ENCODE measurements at regions not wholly inside any gene's neighbourhood (a gene's known extent, or its start where the extent isn't known, plus 50 kb on each side); places are given as distances from the start of the nearest gene placed in this dataset.
"Not testable (repeated sequence)": the region's sequence is repeated elsewhere in the genome, so short reads cannot be mapped to it uniquely, and the experiment has no call there.

DNA sequence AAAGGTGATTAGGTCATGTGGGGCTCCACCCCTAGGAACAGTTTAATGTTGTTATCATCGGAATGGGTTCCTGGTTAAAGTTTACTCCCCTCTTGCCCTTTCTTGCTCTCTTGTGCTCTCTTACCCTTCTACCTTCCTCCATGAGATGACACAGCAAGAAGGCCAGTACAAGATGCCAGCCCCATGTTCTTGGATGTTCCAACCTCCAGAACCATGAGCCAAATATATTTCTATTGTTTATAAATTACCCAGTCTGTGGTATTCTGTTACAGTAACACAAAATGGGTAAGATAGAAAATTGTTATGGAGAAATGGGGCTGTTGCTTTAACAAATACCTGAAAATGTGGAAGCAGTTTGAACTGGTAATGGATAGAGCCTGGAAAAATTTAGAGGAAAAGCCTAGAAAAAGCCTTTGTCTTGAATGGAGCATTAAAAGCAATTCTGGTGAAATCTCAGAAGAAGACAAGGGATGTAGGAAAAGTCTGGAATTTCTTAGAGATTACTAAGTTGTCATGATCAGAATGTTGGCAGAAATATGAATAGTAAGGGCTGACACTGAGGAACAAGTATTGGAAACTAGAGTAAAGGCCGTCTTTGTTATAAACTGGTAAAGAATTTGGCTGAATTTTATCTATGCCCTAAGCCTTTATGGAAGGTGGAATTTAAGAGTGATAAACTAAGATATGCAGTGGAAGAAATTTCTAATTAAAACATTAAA is 53.5 kb upstream of the TSC22D1 start:
- intact Hi-C loops (cut with micrococcal nuclease; ENCODE audit: unreplicated experiment) (no loop called here), in situ Hi-C loops (cut with HindIII; ENCODE audit: extremely low pct_ligation_motif_present, low pct_unique_long_range_greater_than_20kb) (no loop called here)
- no peaks in the 10 kb centered on the region for H3K4me1 ChIP-seq (ENCODE audit: insufficient read depth, low read length)
- POLR2A ChIA-PET = no interaction called here
- no peaks in the 10 kb centered on the region for H4K20me1 ChIP-seq (ENCODE audit: insufficient read depth, low read length)
- no peaks in the 10 kb centered on the region for H3K36me3 ChIP-seq (replicated peaks in 1 of 2; ENCODE audit: control insufficient read depth in 1 of 2, insufficient read depth in 2 of 2, low read length in 2 of 2)
- H2AFZ ChIP-seq (ENCODE audit: low read length) = no peak overlapping the region
- no TSS peak for BruUV-seq (replicated peaks)
- FAIRE-seq (no peak), DNase-seq (ENCODE audit: low spot score) (no peak), ATAC-seq (no peak)
- no peak overlapping the region for H3K4me2 ChIP-seq (ENCODE audit: low read depth, low read length)
- no peak for TF ChIP-seq ZNF501 (CRISPR knock-in tag; IDR thresholded peaks at IDR 0.05)
- TF ChIP-seq, protein P1, sequence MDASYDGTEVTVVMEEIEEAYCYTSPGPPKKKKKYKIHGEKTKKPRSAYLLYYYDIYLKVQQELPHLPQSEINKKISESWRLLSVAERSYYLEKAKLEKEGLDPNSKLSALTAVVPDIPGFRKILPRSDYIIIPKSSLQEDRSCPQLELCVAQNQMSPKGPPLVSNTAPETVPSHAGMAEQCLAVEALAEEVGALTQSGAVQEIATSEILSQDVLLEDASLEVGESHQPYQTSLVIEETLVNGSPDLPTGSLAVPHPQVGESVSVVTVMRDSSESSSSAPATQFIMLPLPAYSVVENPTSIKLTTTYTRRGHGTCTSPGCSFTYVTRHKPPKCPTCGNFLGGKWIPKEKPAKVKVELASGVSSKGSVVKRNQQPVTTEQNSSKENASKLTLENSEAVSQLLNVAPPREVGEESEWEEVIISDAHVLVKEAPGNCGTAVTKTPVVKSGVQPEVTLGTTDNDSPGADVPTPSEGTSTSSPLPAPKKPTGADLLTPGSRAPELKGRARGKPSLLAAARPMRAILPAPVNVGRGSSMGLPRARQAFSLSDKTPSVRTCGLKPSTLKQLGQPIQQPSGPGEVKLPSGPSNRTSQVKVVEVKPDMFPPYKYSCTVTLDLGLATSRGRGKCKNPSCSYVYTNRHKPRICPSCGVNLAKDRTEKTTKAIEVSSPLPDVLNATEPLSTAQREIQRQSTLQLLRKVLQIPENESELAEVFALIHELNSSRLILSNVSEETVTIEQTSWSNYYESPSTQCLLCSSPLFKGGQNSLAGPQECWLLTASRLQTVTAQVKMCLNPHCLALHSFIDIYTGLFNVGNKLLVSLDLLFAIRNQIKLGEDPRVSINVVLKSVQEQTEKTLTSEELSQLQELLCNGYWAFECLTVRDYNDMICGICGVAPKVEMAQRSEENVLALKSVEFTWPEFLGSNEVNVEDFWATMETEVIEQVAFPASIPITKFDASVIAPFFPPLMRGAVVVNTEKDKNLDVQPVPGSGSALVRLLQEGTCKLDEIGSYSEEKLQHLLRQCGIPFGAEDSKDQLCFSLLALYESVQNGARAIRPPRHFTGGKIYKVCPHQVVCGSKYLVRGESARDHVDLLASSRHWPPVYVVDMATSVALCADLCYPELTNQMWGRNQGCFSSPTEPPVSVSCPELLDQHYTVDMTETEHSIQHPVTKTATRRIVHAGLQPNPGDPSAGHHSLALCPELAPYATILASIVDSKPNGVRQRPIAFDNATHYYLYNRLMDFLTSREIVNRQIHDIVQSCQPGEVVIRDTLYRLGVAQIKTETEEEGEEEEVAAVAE (CRISPR knock-in tag; IDR thresholded peaks at IDR 0.05; ENCODE audit: borderline replicate concordance) = no peak
- no peak for TF ChIP-seq ZNF138 (CRISPR knock-in tag; IDR thresholded peaks at IDR 0.05; ENCODE audit: low read depth)
- H3K27ac ChIP-seq (ENCODE audit: extremely low read length, insufficient read depth, low read length) = no peak overlapping the region
- CTCF ChIA-PET (ENCODE audit: low intra/inter-chr PET ratio, low total read pairs) = no interaction called here
- H3K9me3 ChIP-seq (ENCODE audit: low read length) = no peaks in the 10 kb centered on the region
- no peak overlapping the region for H3K9ac ChIP-seq (ENCODE audit: insufficient read depth, low read depth, low read length)
- H3K4me3 ChIP-seq (replicated peaks in 1 of 3; ENCODE audit: insufficient read depth in 1 of 3, low read depth in 2 of 3, low read length in 3 of 3) = no peak overlapping the region
- H3K27me3 ChIP-seq (ENCODE audit: control insufficient read depth in 1 of 2, insufficient read depth in 2 of 2, low read length in 2 of 2) = no peaks in the 10 kb centered on the region
- WGBS (ENCODE audit: low lambda C conversion rate) = 48% methylated on average over 2 of the region's 2 CpGs
- H3K79me2 ChIP-seq (ENCODE audit: insufficient read depth, low read length) = no peaks in the 10 kb centered on the region

DNA sequence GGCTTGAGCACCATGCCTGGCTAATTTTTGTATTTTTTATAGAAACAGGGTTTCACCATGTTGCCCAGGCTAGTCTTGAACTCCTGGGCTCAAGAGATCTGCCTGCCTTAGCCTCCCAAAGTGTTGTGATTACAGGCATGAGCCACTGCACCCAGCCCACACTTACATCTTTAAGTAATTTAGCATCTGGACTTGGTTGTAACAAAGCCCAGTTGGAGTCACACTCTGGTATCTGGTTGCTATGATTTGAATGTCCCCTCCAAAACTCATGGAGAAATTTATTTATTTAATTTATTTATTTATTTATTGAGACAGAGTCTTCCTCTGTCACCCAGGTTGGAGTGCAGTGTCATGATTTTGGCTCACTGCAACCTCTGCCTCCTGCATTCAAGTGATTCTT is 52.7 kb upstream of the TSC22D1 start:
- POLR2A ChIA-PET; H3K4me2 ChIP-seq (ENCODE audit: low read depth, low read length); H3K27me3 ChIP-seq (ENCODE audit: control insufficient read depth in 1 of 2, insufficient read depth in 2 of 2, low read length in 2 of 2); intact Hi-C loops (cut with micrococcal nuclease; ENCODE audit: unreplicated experiment); H2AFZ ChIP-seq (ENCODE audit: low read length); H3K4me3 ChIP-seq (replicated peaks in 1 of 3; ENCODE audit: insufficient read depth in 1 of 3, low read depth in 2 of 3, low read length in 3 of 3); BruUV-seq (replicated peaks); H3K79me2 ChIP-seq (ENCODE audit: insufficient read depth, low read length); H3K36me3 ChIP-seq (replicated peaks in 1 of 2; ENCODE audit: control insufficient read depth in 1 of 2, insufficient read depth in 2 of 2, low read length in 2 of 2); FAIRE-seq; H3K9me3 ChIP-seq (ENCODE audit: low read length); CTCF ChIA-PET (ENCODE audit: low intra/inter-chr PET ratio, low total read pairs); H3K9ac ChIP-seq (ENCODE audit: insufficient read depth, low read depth, low read length); ATAC-seq; H3K27ac ChIP-seq (ENCODE audit: extremely low read length, insufficient read depth, low read length); H3K4me1 ChIP-seq (ENCODE audit: insufficient read depth, low read length); DNase-seq (ENCODE audit: low spot score); H4K20me1 ChIP-seq (ENCODE audit: insufficient read depth, low read length); in situ Hi-C loops (cut with HindIII; ENCODE audit: extremely low pct_ligation_motif_present, low pct_unique_long_range_greater_than_20kb): not testable (repeated sequence)
